Suprapubic skin (tissue), 4 donors: ENCODE measurements at regions not wholly inside any gene's neighbourhood (a gene's known extent, or its start where the extent isn't known, plus 50 kb on each side); places are given as distances from the start of the nearest gene placed in this dataset.

Source experiments
- DNase-seq, 2 donors: peaks; one replicate each; pipeline ENCODE4 v3.0.0-alpha.2; 2019; ENCODE audit warnings: low spot score in 2 of 2
- H3K27ac ChIP-seq: fragments of 200-600 bp; sonication (generic); one replicate; pipeline ENCODE4 v1.5.1; 2019
- H3K27me3 ChIP-seq: fragments of 200-600 bp; sonication (generic); one replicate; pipeline ENCODE4 v1.5.1; 2019
- H3K36me3 ChIP-seq: fragments of 200-600 bp; sonication (generic); one replicate; pipeline ENCODE4 v1.5.1; 2019
- H3K4me1 ChIP-seq: fragments of 200-600 bp; sonication (generic); one replicate; pipeline ENCODE4 v1.5.1; 2019
- H3K4me3 ChIP-seq: fragments of 200-600 bp; sonication (generic); one replicate; pipeline ENCODE4 v1.5.1; 2019; ENCODE audit warnings: mild to moderate bottlenecking
- H3K9me3 ChIP-seq: fragments of 200-600 bp; sonication (generic); one replicate; pipeline ENCODE4 v1.5.1; 2019
- CTCF ChIP-seq, 2 donors: fragments of 200-600 bp in 1 of 2; fragments of 450-650 bp in 1 of 2; sonication (generic) in 1 of 2; IDR thresholded peaks; one replicate each; pipeline ENCODE4 v1.5.1; 2016 to 2019; ENCODE audit warnings: antibody characterized with exemption in 2 of 2, mild to moderate bottlenecking in 1 of 2, moderate library complexity in 1 of 2
- EP300 ChIP-seq: sonication (generic); formaldehyde crosslinking; IDR thresholded peaks from one replicate; pipeline ENCODE4 v1.6.1; 2017; ENCODE audit warnings: antibody characterized with exemption
- POLR2A ChIP-seq, 2 donors: fragments of 450-650 bp; IDR thresholded peaks; one replicate each; pipeline ENCODE4 v1.6.1; 2017; ENCODE audit warnings: antibody characterized with exemption in 2 of 2, mild to moderate bottlenecking in 2 of 2, moderate library complexity in 2 of 2
- POLR2AphosphoS5 ChIP-seq, 3 donors: sonication (generic); formaldehyde crosslinking; IDR thresholded peaks; one replicate each; pipeline ENCODE4 v1.6.1; 2017; ENCODE audit warnings: antibody characterized with exemption in 3 of 3
- WGBS: methylation state at CpG from one replicate; pipeline ENCODE4 v1.1.5; 2018; 5-methylcytosine and 5-hydroxymethylcytosine counted together

GRCh38 chr5:106121972-106122605 lies 1548.6 kb downstream of the EFNA5 start:
- H3K4me3 ChIP-seq, result no peak overlapping the region
- no peak for TF ChIP-seq POLR2A (IDR thresholded peaks at IDR 0.05)
- TF ChIP-seq CTCF (IDR thresholded peaks at IDR 0.05), result peak in 1 of 2 donors; percentile 46
- no peaks in the 10 kb centered on the region for H3K36me3 ChIP-seq
- H3K27ac ChIP-seq, result no peak overlapping the region
- no peaks in the 10 kb centered on the region for H3K9me3 ChIP-seq
- 87% methylated on average over 7 of the region's 7 CpGs for WGBS
- DNase-seq, result no peak
- H3K27me3 ChIP-seq, result no peaks in the 10 kb centered on the region
- no peaks in the 10 kb centered on the region for H3K4me1 ChIP-seq

GRCh38 chr5:106116682-106117081 lies 1554.1 kb downstream of the EFNA5 start:
- TF ChIP-seq CTCF (IDR thresholded peaks at IDR 0.05), result no peak
- no peak for TF ChIP-seq EP300
- TF ChIP-seq POLR2AphosphoS5 (IDR thresholded peaks at IDR 0.05), result no peak
- Histone ChIP-seq H3K27me3 (no peaks in the 10 kb centered on the region), H3K9me3 (peaks cover 5% of the 10 kb centered on the region), H3K4me1 (no peaks in the 10 kb centered on the region), H3K36me3 (no peaks in the 10 kb centered on the region), H3K27ac (no peak overlapping the region), H3K4me3 (no peak overlapping the region)
- DNase-seq, result no peak
- WGBS, result 56% methylated on average over 3 of the region's 3 CpGs

GRCh38 chr5:106113922-106114321 lies 1556.8 kb downstream of the EFNA5 start:
- DNase-seq, result no peak
- Histone ChIP-seq H3K27ac (no peak overlapping the region), H3K9me3 (peaks cover 5% of the 10 kb centered on the region), H3K27me3 (no peaks in the 10 kb centered on the region), H3K4me3 (no peak overlapping the region), H3K36me3 (no peaks in the 10 kb centered on the region), H3K4me1 (no peaks in the 10 kb centered on the region)
- WGBS, result 89% methylated on average over 1 of the region's 1 CpG
- TF ChIP-seq EP300, result no peak
- no peak for TF ChIP-seq POLR2A (IDR thresholded peaks at IDR 0.05)
- no peak for TF ChIP-seq POLR2AphosphoS5 (IDR thresholded peaks at IDR 0.05)
- no peak for TF ChIP-seq CTCF (IDR thresholded peaks at IDR 0.05)

DNA sequence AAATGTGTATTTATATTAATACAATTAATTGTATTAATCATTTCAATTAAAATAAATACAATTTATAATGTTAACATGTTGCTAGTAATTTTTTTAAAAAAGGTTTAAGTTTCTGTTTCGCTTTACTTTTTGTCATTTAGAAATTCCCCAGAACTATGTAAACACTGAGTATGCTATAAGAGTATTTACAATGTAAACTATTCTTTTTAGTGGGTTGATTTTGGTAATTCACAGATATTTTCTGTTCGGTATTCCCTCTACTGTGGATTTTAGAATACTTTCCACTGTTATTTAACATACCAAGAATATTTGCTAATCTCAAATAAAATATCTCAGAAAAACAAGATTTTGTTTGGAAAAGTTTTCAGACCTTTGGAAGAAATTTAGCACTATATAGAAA lies 1564.4 kb downstream of the EFNA5 start:
- no peak for DNase-seq
- H3K36me3 ChIP-seq, result no peaks in the 10 kb centered on the region
- no peak for TF ChIP-seq CTCF (IDR thresholded peaks at IDR 0.05)
- no peak for TF ChIP-seq POLR2A (IDR thresholded peaks at IDR 0.05)
- no peak for TF ChIP-seq POLR2AphosphoS5 (IDR thresholded peaks at IDR 0.05)
- TF ChIP-seq EP300, result no peak
- no peak overlapping the region for H3K4me3 ChIP-seq
- H3K9me3 ChIP-seq, result no peaks in the 10 kb centered on the region
- H3K4me1 ChIP-seq, result no peaks in the 10 kb centered on the region
- H3K27ac ChIP-seq, result no peak overlapping the region
- no peaks in the 10 kb centered on the region for H3K27me3 ChIP-seq
- WGBS, result 83% methylated on average over 2 of the region's 2 CpGs

- Histone ChIP-seq H3K4me3 (no peak overlapping the region), H3K36me3 (no peaks in the 10 kb centered on the region), H3K9me3 (no peaks in the 10 kb centered on the region), H3K27me3 (peaks cover 3% of the 10 kb centered on the region), H3K4me1 (peaks cover 3% of the 10 kb centered on the region), H3K27ac (no peak overlapping the region)
- WGBS, result 31% methylated on average over 1 of the region's 1 CpG
- TF ChIP-seq EP300, result no peak
- no peak for TF ChIP-seq CTCF (IDR thresholded peaks at IDR 0.05)
- TF ChIP-seq POLR2A (IDR thresholded peaks at IDR 0.05), result no peak
- no peak for TF ChIP-seq POLR2AphosphoS5 (IDR thresholded peaks at IDR 0.05)
- no peak for DNase-seq
These were observed 1573.4 kb downstream of the EFNA5 start for GRCh38 chr5:106097340-106097739.
